Bone marrow (tissue), 2 donors: ENCODE measurements at regions not wholly inside any gene's neighbourhood (a gene's known extent, or its start where the extent isn't known, plus 50 kb on each side); places are given as distances from the start of the nearest gene placed in this dataset.

Experiments used
- DNase-seq, 2 donors: peaks; one replicate each; lab custom pipeline; 2025; lab: John Stamatoyannopoulos, UW

GRCh38 chr16:79497606-79498350 is 102.8 kb downstream of the MAF start:
- DNase-seq, result no peak

GRCh38 chr16:79493911-79494310 is 106.6 kb downstream of the MAF start:
- no peak for DNase-seq

- DNase-seq, result no peak
Measured at GRCh38 chr16:79492036-79492435, 108.5 kb downstream of the MAF start.

GRCh38 chr16:79485020-79485419 is 115.5 kb downstream of the MAF start:
- DNase-seq, result no peak

GRCh38 chr16:79484237-79484636 is 116.3 kb downstream of the MAF start:
- DNase-seq, result no peak

GRCh38 chr16:79483336-79483735 is 117.2 kb downstream of the MAF start:
- DNase-seq, result no peak

GRCh38 chr16:79482011-79482410 is 118.5 kb downstream of the MAF start:
- no peak for DNase-seq

- no peak for DNase-seq
Measured at GRCh38 chr16:79480929-79481328, 119.6 kb downstream of the MAF start.

GRCh38 chr16:79480056-79480455 is 120.5 kb downstream of the MAF start:
- no peak for DNase-seq

GRCh38 chr16:79476580-79476979 is 124.0 kb downstream of the MAF start:
- no peak for DNase-seq

GRCh38 chr16:79475841-79476240 is 124.7 kb downstream of the MAF start:
- no peak for DNase-seq

- no peak for DNase-seq
Measured at GRCh38 chr16:79473456-79473855, 127.1 kb downstream of the MAF start.

- no peak for DNase-seq
Measured at GRCh38 chr16:79472426-79472825, 128.1 kb downstream of the MAF start.

GRCh38 chr16:79469999-79470398 is 130.5 kb downstream of the MAF start:
- DNase-seq, result no peak

GRCh38 chr16:79468631-79469030 is 131.9 kb downstream of the MAF start:
- DNase-seq, result no peak

GRCh38 chr16:79468121-79468552 is 132.4 kb downstream of the MAF start:
- no peak for DNase-seq

- no peak for DNase-seq
Measured at GRCh38 chr16:79466111-79466510, 134.4 kb downstream of the MAF start.

GRCh38 chr16:79463841-79464240 is 136.7 kb downstream of the MAF start:
- DNase-seq, result no peak

- DNase-seq, result no peak
Measured at GRCh38 chr16:79456036-79456435, 144.5 kb downstream of the MAF start.

- no peak for DNase-seq
Measured at GRCh38 chr16:79452671-79453070, 147.9 kb downstream of the MAF start.

- peak; percentile 1 to 56 for DNase-seq
Measured at GRCh38 chr16:79451196-79451816, 149.2 kb downstream of the MAF start.

GRCh38 chr16:79449900-79450299 is 150.6 kb downstream of the MAF start:
- no peak for DNase-seq

GRCh38 chr16:79449067-79449769 is 151.3 kb downstream of the MAF start:
- no peak for DNase-seq
